GM19023 (cell line): ENCODE measurements at regions not wholly inside any gene's neighbourhood (a gene's known extent, or its start where the extent isn't known, plus 50 kb on each side); places are given as distances from the start of the nearest gene placed in this dataset.
"Not testable (repeated sequence)": the region's sequence is repeated elsewhere in the genome, so short reads cannot be mapped to it uniquely, and the experiment has no call there.

Experiments
- ATAC-seq: cut with Tn5 transposase; IDR thresholded peaks from one replicate; pipeline ENCODE4 v1.9.1; 2021; ENCODE audit warnings: mild to moderate bottlenecking, moderate library complexity; ENCODE audit not compliant: unreplicated experiment

- ATAC-seq: no peak
Measured at GRCh38 chrX:140447150-140447549, 57.7 kb downstream of the SOX3 start.

DNA sequence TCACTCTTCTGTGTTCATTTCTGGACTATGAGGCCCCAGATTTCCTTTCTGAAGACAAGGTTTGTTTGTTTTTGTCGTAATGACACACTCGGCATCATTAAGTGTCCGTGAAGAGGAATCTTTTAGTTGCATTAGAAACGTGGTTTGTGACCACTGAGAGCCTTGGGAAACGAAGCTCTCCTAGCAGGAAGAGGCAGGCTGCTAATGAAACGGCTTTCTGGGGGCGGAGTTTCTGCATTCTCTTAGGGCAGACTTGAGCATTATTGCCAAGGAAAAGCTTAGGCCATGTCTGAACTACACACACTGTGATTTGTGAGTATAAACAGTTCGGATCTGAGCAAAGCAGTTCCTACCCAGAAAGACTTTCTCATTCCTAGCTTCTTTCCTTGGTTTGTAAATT is 64.0 kb downstream of the SOX3 start:
- ATAC-seq: no peak

DNA sequence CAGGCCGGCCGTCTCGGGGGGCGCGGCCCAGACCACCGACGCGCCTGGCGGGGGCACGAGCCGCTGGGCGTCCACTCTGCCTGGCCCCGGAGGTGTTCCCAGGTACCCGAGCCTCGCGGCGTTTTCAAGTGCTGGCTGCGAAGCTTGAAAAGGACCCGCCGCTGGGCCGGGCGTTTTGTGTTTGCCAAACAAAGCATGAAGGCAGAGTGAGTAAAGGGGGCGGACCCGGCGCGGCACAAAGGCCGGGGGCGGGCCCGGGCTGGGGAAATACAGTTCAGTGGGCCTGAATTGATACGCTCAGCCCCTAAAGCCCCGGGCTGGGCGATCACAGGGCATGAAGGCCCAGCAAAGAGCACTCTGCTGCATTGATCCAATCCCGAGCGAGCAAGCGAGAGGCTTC is 65.4 kb downstream of the SOX3 start:
- no peak for ATAC-seq

DNA sequence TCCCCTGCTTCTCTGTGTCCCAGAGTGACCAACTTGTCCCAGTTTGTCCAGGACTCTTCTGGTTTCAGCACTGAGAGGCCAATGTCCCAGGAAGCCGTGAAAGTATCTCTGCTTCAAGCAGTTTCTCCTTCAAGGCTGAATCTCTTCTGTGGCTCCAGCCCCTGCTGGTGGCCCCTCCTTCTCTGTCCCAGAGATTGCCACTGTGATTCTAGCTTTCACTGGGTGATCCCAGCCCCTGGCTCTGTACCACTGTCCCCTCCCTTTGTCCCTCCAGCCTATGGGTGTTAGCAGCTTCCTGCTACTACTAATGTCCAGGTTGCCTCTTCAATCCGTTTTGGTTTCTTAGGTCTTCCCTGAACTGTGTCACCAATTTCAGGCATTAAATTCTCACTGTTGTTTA is 70.5 kb downstream of the SOX3 start:
- no peak for ATAC-seq

DNA sequence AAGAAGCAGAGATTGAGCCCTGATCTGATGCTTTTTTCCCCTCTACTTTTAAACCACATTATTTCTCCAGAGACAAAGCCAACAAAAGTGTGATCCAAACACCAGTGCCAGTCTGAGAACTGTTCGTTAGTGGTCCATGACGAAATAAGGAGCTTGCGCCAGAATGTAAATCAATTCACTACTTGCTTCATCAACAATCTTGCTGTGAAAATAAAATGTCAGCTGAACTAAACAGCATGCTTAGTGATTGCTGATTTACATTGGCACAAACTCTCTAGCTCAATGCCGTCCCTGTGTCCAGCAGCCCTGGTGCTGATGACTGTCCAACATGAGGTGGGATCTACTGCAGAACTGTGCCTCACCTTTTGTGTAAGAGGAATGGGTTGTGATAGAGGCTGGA is 71.3 kb downstream of the SOX3 start:
- no peak for ATAC-seq

DNA sequence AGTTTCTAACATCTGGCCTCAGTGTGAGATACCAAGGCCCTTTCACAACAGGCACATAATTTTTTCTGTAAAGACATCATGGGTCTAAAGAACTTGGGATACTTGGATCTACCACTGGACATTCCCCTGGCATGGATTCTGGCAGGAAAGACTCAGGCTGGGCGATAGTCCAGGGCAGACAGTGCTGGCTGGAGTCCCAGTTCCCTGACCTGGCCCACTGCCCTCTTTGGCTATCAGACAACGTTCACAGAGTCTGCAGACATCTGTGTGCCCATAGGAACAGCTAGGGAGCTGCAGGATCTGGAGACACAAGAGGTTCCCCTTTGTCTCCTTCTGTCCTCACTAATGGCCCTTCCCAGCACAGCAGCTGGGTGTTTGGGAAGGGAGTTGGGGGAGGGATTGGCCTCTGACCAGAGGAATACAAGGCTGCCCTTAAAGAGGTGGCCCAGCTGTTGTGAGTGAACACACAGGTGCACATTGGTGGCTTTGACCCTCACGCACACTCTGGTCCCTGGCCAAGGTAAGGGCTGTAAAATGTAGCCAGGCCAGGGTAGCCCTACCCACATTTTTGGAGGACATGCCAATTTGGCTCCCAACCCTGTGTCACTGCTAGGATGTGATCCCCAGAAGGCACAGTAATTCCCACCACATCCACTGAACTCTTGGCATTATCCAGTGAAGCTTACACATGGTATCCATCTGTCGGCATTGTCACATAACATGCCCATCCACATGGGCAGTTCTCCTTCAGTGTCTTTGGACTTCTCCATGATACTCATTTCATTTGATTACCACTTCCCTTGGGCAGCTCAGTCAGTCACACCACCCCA is 72.3 kb downstream of the SOX3 start:
- ATAC-seq: no peak

DNA sequence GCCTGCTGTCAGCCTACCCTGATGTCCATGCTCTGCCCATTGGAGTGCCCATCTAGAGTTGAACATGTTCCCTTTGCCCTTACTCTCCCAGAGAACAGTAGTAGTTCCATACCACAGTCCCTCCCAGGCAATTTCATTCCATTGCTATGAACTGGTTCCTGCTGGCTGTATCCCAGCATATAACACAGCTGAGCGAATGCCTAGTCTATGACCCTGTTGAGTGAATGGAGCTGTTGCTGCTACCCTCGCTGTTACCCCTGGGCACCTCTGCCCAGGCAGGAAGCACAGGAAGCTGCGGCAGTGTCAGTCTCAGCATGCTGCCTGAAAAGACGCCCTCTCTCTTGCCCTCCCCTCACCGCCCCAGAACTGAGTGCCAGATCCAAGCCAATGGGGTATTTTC is 73.3 kb downstream of the SOX3 start:
- no peak for ATAC-seq

GRCh38 chrX:140425712-140426395 is 79.0 kb downstream of the SOX3 start:
- no peak for ATAC-seq

GRCh38 chrX:140422501-140422900 is 82.4 kb downstream of the SOX3 start:
- ATAC-seq: no peak

DNA sequence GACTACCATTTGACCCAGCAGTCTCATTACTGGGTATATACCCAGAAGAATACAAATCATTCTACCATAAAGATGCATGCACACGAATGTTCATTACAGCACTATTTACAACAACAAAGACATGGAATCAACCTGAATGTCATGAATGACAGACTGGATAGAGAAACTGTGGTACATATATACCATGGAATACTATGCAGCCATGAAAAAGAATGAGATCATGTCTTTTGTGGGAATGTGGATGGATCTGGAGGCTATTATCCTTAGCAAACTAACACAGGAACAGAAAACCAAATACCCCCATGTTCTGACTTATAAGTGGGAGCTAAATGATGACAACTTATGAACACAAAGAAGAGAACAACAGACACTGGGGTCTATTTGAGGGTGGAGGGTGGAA is 102.7 kb downstream of the SOX3 start:
- not testable (repeated sequence) for ATAC-seq

GRCh38 chrX:140396326-140396725 is 108.5 kb downstream of the SOX3 start:
- ATAC-seq: not testable (repeated sequence)

DNA sequence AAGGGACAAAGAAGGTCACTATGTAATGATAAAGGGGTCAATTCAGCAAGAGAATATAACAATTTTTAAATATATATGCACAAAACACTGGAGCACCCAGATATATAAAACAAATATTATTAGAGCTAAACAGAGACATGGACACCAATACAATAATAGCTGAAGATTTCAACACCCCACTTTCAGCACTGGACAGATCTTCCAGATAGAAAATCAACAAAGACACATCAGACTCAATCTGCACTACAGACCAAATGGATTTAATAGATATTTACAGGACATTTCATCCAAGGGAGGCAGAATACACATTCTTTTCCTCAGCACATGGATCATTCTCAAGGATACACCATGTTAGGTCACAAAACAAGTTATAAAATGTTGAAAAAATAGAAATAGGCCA is 111.4 kb downstream of the SOX3 start:
- ATAC-seq: no peak

DNA sequence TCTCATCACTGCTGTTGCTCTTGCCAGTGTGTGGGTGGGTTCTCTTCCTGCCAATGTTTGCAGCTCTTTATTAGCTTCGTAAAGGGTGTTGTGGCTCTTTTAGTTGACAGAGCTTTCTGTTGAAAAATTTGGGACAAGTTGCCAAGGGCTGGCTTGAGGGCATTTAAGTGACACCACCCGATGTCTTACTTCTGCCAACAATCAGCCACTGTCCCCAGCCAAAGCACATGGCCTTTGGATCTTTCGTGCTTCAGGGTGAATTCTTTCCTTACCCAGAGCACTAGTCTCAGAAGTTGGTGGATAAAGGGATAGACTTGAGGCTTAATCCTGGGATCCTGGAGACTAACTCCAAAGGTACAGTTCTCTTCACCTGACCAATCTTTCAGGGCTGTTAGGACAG is 113.6 kb downstream of the SOX3 start:
- ATAC-seq: no peak

DNA sequence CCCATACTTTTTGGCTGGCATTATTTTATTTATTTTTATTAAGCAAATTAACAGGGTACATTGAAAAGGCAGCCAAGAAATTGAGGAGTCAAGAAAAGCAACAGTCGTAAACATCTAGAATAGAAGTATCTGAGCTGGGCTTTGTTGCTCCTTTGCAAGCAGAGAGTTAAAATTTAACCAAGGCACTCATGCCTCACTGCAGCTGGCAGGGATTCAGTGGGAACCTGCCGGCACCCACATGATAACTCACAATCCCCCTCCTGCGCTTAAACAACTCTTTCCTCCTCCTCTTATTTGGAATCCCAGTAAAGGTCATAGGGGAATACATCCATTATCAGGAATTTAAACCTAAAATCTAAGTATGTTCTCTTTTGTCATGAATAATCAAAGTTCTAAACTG is 115.5 kb downstream of the SOX3 start:
- no peak for ATAC-seq

DNA sequence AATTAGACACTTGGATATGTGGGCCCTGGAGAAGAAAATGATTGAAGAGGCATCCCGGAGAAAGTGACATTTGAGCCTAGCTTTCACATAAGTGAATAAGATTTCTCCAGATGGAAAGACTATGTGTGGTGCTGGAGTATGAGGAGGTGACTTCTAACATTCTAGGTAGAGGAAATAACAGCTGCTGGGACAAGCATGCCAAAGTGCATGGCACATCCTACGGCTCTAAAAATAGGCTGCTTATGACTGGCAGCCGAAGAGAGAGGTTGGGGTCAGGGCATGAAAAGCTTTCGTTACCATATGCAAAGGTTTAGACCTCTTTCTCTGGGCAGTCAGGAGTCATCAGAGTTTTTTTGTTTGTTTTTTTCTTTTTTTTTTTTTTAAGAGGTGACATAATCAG is 142.0 kb downstream of the SOX3 start:
- ATAC-seq: no peak

- ATAC-seq: no peak
Measured at GRCh38 chrX:140360924-140361323, 143.9 kb downstream of the SOX3 start.

- no peak for ATAC-seq
Measured at GRCh38 chrX:140360284-140360683, 144.6 kb downstream of the SOX3 start.

- no peak for ATAC-seq
Measured at GRCh38 chrX:140355922-140356321, 148.9 kb downstream of the SOX3 start.

GRCh38 chrX:140355429-140355828 is 149.4 kb downstream of the SOX3 start:
- ATAC-seq: no peak

- ATAC-seq: no peak
Measured at GRCh38 chrX:140354431-140355120, 150.3 kb downstream of the SOX3 start.

DNA sequence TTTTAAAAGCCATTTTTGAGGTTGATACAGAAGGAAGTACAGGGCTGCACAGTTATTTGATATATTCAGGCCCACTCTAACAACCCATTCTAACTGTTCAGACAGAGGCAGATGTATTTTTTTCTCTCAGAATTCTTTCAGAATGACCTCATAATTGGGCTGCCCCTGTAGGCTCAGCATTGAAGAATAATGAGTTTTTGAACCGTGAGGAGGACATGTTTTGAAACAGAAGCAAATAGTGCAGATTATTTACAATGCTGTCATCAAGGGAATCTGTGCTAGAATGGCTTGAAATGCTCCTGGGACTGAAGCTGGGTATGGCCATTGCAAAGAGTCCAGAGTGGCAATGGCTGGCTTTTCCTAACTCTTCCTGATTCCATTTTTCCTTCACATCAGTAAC is 158.1 kb downstream of the SOX3 start:
- no peak for ATAC-seq
